GM12801 (cell line): ENCODE measurements at regions not wholly inside any gene's neighbourhood (a gene's known extent, or its start where the extent isn't known, plus 50 kb on each side); places are given as distances from the start of the nearest gene placed in this dataset.

Experiments
- CTCF ChIP-seq: IDR thresholded peaks from one replicate; pipeline ENCODE4 v1.5.1; 2011; ENCODE audit warnings: control low read depth; ENCODE audit not compliant: insufficient read length; ENCODE audit errors: extremely low read depth

- TF ChIP-seq CTCF = no peak
Measured at GRCh38 chr16:9338510-9338909, 247.1 kb downstream of the HAPSTR1 start.

DNA sequence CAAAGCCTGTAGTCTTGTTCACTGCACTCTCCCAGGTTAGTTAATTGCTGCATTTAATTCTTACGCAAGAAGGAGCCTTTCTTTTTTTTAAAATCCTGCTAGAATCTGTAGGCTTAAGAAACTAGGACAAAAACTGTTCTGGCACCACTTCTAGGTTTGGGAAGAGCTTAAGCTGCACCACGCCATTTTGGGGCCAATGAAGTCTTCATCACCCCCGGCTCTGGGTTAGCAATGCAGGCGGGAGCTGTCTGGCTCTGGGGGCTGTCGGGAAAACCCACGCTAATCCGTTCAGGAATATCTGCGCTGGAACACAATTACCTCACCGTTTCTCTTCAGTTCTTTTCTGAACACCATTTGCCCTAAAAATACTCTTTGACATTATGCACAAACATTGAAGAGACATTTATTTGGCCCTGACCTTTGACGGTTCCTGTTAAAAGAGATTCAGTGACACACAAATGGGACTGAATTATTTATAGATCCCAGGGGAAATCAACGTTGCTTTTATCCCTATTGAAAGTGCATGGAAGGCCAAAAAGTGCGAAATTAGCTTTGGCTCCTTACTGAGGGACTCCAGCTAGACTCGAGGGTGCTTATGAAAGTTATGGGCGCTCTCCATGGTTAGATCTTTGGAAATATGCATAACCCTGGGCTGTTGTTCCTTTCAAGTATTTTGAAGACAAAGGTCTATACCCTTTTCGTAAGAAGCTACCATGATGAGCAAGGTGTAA is 249.2 kb downstream of the HAPSTR1 start:
- no peak for TF ChIP-seq CTCF

GRCh38 chr16:9343276-9343675 is 251.8 kb downstream of the HAPSTR1 start:
- TF ChIP-seq CTCF = no peak

DNA sequence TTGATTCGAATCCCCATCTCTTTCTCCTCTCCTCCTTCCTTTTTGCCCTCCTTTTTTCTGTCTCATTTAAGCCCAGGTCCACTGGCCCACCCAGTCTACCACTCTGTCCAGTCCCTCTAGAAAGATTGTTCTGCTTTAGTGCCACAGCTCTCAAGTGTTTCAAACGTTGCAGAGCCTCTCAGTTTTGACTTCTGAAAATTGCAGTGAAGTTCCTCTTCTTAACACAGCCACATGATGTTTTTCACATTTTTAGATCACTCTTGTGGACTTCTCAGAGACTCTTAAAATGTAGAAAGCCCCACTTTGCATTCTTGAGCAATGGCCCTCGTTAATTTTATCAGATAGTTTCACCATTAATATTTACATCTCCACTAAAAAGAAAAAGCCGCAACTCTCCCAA is 253.1 kb downstream of the HAPSTR1 start:
- TF ChIP-seq CTCF = no peak

DNA sequence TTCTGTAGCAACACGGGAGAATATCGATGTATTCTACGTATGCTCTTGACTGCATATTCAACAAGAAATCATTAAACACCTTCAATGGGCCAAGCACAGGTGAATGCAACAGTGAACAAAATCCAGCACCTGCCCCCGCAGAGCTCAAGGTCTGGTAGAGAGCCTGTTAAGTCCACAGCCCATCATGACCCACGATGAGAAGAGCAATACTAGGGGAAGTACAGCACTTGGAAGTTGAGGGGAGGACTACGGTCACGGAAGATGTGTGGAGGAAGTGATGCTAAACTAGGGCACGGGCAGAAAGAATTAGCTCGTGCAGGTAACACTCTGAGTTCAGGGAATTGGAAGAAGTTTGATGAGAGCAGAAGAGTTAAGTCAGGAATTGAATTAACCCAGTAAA is 253.6 kb downstream of the HAPSTR1 start:
- TF ChIP-seq CTCF = no peak

- no peak for TF ChIP-seq CTCF
Measured at GRCh38 chr16:9345880-9346279, 254.4 kb downstream of the HAPSTR1 start.

GRCh38 chr16:9348912-9349311 is 257.5 kb downstream of the HAPSTR1 start:
- no peak for TF ChIP-seq CTCF
